LNCAP (cell line): ENCODE measurements at regions not wholly inside any gene's neighbourhood (a gene's known extent, or its start where the extent isn't known, plus 50 kb on each side); places are given as distances from the start of the nearest gene placed in this dataset.

Source experiments
- CTCF ChIP-seq: fragments of 450-650 bp; IDR thresholded peaks from 2 replicates; pipeline ENCODE4 v1.5.1; 2017; ENCODE audit warnings: mild to moderate bottlenecking

GRCh38 chrX:11836284-11836683, 78.2 kb downstream of the MSL3 start:
- TF ChIP-seq CTCF = no peak

GRCh38 chrX:11837437-11837836, 79.4 kb downstream of the MSL3 start:
- no peak for TF ChIP-seq CTCF

GRCh38 chrX:11864171-11864570, 106.1 kb downstream of the MSL3 start:
- TF ChIP-seq CTCF = no peak

GRCh38 chrX:11867610-11868345, 109.7 kb downstream of the MSL3 start:
- TF ChIP-seq CTCF = no peak

GRCh38 chrX:11870789-11871188, 112.8 kb downstream of the MSL3 start:
- no peak for TF ChIP-seq CTCF

GRCh38 chrX:11881485-11882170, 123.6 kb downstream of the MSL3 start:
- TF ChIP-seq CTCF = no peak

- TF ChIP-seq CTCF = no peak
Observed at GRCh38 chrX:11886745-11887144, 128.7 kb downstream of the MSL3 start.
